Stimulated activated CD4-positive, alpha-beta T cell treated with anti-CD3 and anti-CD28 coated beads, Interleukin-4, amount 100 ng/mL, for 4 hours (primary cell): ENCODE measurements at regions not wholly inside any gene's neighbourhood (a gene's known extent, or its start where the extent isn't known, plus 50 kb on each side); places are given as distances from the start of the nearest gene placed in this dataset.

Source experiments
- DNase-seq, 2 experiments: peaks; one replicate each; pipeline ENCODE4 v3.0.0-alpha.2; 2020

- no peak for DNase-seq
These were observed 284.0 kb upstream of the TLE4 start for GRCh38 chr9:79287708-79288290.

DNA sequence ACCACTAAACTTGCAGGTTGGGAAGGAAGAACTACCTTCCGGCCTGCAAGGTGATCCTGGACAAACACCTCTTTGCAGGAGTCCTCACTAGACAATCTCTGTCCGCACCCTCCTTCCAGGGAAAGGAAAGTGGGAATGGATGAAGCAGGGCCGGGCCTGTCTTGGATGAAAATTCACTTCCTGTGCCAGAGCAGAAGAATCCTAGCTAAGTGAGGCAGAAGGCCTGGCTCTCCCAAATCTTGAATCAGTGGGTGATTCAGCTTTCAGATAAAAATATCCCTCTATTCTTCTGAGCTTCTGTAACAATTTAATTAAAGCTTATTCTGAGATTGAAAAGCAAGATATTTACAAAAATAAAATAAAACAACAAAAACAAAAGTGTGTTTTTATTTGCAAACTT is 281.9 kb upstream of the TLE4 start:
- DNase-seq: no peak

DNA sequence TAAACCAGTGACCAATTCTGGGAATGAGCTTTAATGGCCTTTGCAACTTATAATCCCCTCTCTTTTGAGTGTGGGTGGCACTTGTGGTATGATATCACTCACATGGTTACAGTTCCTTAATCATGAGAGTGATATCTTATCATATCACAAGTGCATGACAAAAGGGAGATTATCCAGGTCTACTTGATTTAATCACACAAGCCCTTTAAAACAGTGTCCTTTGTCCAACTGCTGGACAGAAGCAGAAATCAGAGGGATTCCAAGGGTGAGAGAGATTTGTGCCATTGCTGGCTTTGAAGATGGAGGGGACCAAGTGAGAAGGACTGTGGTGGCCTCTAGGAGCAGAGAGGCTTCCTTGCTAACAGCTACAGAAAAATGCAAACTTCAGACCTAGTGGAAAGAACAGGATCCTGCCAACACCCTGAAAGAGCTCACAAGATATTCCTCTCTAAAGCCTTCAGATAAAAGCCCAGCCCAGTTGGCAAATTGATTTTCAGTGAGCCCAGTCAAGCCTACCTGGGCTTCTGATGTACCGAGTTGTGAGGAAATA is 279.0 kb upstream of the TLE4 start:
- no peak for DNase-seq

DNA sequence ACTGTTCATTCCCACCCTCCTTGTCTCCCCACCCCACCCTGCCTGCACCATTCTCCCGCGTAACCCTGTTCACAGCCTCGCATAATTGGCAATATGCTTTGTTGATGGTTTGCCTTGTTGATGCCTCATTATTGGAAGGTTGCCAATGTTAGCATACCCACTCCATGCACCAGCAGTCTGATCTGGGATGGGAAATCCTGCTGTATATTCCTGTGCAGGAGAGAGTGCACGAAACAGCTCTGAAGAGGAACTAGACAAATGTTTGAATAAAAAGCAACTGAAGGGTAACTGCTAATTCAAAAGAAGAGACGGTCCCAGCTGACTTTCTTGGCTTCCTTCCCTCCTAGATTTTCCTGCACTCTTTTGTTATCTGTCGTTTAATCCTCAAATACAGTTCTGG is 271.7 kb upstream of the TLE4 start:
- DNase-seq: no peak

DNA sequence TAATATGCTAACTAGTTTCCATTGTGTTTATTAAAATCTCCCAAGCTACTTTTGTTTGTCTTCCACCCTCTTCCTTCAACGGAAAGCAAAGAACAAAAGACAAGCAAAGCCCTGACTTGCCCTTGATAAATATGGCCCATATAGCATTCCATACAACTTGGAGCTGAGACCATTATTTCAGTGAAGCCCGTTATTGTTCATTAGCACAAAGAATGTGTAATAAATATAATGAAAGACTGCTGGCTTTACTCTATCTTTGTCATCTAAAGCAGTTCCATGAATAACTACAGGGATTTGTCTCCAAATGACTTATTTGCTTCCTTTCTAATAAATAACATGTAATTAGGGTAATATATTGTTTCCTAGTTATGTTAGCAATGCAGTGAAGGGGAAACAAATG is 270.7 kb upstream of the TLE4 start:
- DNase-seq: no peak

- DNase-seq: no peak
These were observed 270.0 kb upstream of the TLE4 start for GRCh38 chr9:79301551-79302391.

DNA sequence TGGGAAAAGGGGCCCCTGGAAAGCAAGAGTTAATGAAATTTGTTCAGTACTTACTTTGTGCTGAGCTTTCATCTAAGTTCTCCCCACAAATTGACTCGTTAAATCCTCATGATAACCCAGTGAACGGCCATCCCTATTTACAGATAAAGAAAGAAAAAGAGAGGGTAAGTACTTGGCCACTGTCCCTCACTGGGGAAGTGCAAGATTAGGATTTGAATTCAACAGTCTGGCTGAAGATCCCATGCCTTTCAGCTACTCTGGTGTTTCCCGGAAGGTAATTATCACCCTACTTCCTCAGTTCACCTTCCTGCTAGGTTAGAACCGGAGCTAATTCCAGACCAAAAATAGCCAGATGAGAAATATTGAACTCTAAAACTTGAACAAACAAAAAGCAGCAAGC is 269.2 kb upstream of the TLE4 start:
- no peak for DNase-seq

- no peak for DNase-seq
These were observed 263.8 kb upstream of the TLE4 start for GRCh38 chr9:79308012-79308411.

GRCh38 chr9:79312686-79313421 is 258.9 kb upstream of the TLE4 start:
- DNase-seq: no peak

- DNase-seq: no peak
These were observed 246.3 kb upstream of the TLE4 start for GRCh38 chr9:79325501-79325900.

GRCh38 chr9:79329861-79330260 is 241.9 kb upstream of the TLE4 start:
- no peak for DNase-seq

DNA sequence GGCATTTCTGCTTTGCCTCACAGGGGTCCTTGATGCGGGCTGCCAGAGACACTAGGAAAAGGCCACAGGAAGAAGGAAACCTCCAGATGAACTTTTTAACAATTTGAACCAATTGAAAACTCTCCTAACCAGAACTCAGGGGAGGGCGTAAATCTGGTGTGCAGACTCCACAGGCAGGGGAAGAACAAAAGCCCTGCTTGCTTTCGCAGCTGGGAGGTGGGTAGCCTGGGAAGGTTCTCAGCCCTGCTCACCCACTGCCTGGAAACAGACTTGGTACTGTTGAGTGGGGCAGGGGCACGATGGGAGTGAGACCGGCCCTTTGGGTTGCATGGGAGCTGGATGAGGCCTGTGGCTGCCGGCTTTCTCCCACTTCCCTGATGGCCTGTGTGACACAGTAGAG is 237.8 kb upstream of the TLE4 start:
- DNase-seq: no peak

DNA sequence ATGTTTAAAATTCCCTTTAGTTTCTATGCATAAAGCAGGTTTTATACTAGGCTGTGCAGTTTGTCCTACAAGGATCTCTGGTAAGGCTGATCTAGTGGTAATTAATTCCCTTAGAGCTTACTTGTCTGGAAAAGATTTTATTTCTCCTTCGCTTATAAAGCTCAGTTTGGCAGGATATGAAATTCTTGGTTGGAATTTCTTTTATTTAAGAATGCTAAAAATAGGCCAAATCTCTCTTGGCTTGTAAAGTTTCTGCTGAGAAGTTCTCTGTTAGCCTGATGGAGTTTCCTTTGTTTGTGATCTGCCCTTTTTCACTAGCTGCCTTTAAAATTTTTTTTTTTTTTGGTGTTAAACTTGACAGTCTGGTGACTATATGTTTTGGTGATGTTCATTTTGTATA is 237.1 kb upstream of the TLE4 start:
- no peak for DNase-seq

GRCh38 chr9:79335987-79336386 is 235.8 kb upstream of the TLE4 start:
- DNase-seq: no peak

DNA sequence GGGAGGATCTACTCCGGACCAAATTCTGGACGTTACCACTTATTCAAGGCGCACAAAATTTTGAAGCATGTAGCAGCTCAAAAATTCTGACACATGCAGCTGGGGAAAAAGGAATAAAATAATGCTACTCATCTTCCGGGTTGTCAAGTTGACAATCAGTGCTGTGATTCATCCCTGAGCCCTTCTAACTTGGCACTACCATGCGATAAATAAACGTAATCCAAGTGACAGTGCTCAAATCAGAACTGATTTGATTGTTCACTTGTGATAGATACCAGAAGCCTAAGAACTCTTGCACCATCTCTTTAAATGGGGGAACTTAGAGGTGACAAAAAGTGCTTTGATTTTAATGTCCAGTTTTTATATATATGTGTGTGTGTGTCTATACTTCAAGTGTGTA is 230.2 kb upstream of the TLE4 start:
- no peak for DNase-seq

GRCh38 chr9:79346350-79347020 is 225.3 kb upstream of the TLE4 start:
- DNase-seq: no peak

DNA sequence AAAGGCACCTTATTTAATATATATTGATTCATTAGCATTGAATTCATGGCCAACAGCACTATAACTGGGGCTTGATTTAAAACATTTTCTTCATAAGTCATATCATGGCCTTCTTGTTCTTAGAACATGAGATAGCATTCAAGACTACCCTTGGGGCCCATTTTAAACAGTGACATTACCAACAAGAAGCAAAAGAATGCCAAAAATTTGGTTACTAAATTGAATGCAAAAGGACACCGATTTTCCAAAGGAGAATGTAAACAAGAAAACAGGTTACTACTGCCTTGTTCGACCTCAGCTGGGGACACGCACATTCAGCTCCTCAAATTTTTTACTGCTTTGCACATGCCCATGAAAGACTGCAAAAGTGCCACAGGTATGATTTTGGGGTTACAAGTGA is 219.4 kb upstream of the TLE4 start:
- no peak for DNase-seq

GRCh38 chr9:79353856-79354520 is 217.8 kb upstream of the TLE4 start:
- no peak for DNase-seq

DNA sequence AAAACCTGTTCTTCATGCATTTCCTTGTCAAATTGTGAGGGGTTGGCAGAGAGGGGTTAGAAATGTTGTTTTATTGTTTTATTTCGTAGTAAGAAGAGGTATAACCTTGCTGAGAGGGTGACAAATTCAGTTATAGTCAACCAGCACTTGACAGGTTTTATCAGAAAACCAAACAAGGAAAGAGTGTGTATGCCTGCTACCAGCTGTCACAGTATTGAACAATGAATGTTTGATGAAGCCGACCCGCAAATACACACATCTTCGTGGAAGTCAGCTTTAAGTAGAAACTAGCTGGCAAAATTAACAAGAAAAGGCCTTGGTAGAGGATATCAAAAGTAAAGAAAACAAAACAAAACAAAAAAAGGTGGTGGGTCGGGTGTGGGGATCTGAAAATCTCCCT is 214.6 kb upstream of the TLE4 start:
- no peak for DNase-seq

GRCh38 chr9:79357616-79358015 is 214.1 kb upstream of the TLE4 start:
- DNase-seq: no peak

GRCh38 chr9:79360387-79361347 is 211.1 kb upstream of the TLE4 start:
- DNase-seq: no peak
